Vagina (tissue), 2 donors: ENCODE measurements at regions not wholly inside any gene's neighbourhood (a gene's known extent, or its start where the extent isn't known, plus 50 kb on each side); places are given as distances from the start of the nearest gene placed in this dataset.
A peak's percentile ranks its signal among the peaks of the same experiment; 100 is the strongest.
"Not testable (repeated sequence)": the region's sequence is repeated elsewhere in the genome, so short reads cannot be mapped to it uniquely, and the experiment has no call there.

Experiments used
- DNase-seq, 2 donors: peaks; one replicate each; pipeline ENCODE4 v3.0.0-alpha.2; 2017; ENCODE audit errors: extremely low spot score in 2 of 2
- H3K27ac ChIP-seq: fragments of 200-600 bp; sonication (generic); one replicate; pipeline ENCODE4 v1.5.1; 2019
- H3K27me3 ChIP-seq: fragments of 200-600 bp; sonication (generic); one replicate; pipeline ENCODE4 v1.5.1; 2019
- H3K36me3 ChIP-seq, 2 donors: fragments of 200-600 bp; sonication (generic); one replicate each; pipeline ENCODE4 v1.5.1; 2017 to 2019
- H3K4me1 ChIP-seq: fragments of 200-600 bp; sonication (generic); one replicate; pipeline ENCODE4 v1.5.1; 2019
- H3K4me3 ChIP-seq, 2 donors: fragments of 200-600 bp; sonication (generic); 1 replicate in 1 of 2; 2 replicates in 1 of 2; pipeline ENCODE4 v1.5.1; 2016 to 2019
- H3K9me3 ChIP-seq: fragments of 200-600 bp; sonication (generic); one replicate; pipeline ENCODE4 v1.5.1; 2019
- intact Hi-C: fragments of 100-400 bp; cut with DNase I; formaldehyde crosslinking; loops from one replicate; pipeline ENCODE4 v1.15.1; 2023

GRCh38 chr11:3537254-3537653 lies 104.5 kb downstream of the ART5 start:
- intact Hi-C loops, result not testable (repeated sequence)

GRCh38 chr11:3532958-3533357 lies 108.8 kb downstream of the ART5 start:
- H3K36me3 ChIP-seq, H3K4me3 ChIP-seq, H3K4me1 ChIP-seq, H3K27me3 ChIP-seq, H3K27ac ChIP-seq, intact Hi-C loops, H3K9me3 ChIP-seq, DNase-seq: not testable (repeated sequence)

More at GRCh38 chr11:3537254-3537653, 104.5 kb downstream of the ART5 start:
- not testable (repeated sequence) for H3K4me1 ChIP-seq, H3K36me3 ChIP-seq, H3K27me3 ChIP-seq, H3K4me3 ChIP-seq, H3K27ac ChIP-seq, H3K9me3 ChIP-seq, DNase-seq

GRCh38 chr11:3531280-3531679 lies 110.5 kb downstream of the ART5 start:
- H3K4me1 ChIP-seq, H3K9me3 ChIP-seq, H3K27me3 ChIP-seq, H3K27ac ChIP-seq, H3K36me3 ChIP-seq, H3K4me3 ChIP-seq, intact Hi-C loops, DNase-seq: not testable (repeated sequence)

GRCh38 chr11:3523567-3523966 lies 118.2 kb downstream of the ART5 start:
- DNase-seq, H3K36me3 ChIP-seq, H3K27me3 ChIP-seq, H3K4me1 ChIP-seq, H3K27ac ChIP-seq, H3K9me3 ChIP-seq, intact Hi-C loops, H3K4me3 ChIP-seq: not testable (repeated sequence)

GRCh38 chr11:3520905-3521304 lies 120.9 kb downstream of the ART5 start:
- not testable (repeated sequence) for H3K27me3 ChIP-seq, H3K4me3 ChIP-seq

GRCh38 chr11:3519841-3520240 lies 122.0 kb downstream of the ART5 start:
- intact Hi-C loops, DNase-seq, H3K27ac ChIP-seq, H3K36me3 ChIP-seq, H3K9me3 ChIP-seq, H3K4me1 ChIP-seq, H3K27me3 ChIP-seq, H3K4me3 ChIP-seq: not testable (repeated sequence)

More at GRCh38 chr11:3520905-3521304, 120.9 kb downstream of the ART5 start:
- H3K4me1 ChIP-seq, H3K9me3 ChIP-seq, intact Hi-C loops, H3K36me3 ChIP-seq, DNase-seq, H3K27ac ChIP-seq: not testable (repeated sequence)

- H3K27me3 ChIP-seq, result not testable (repeated sequence)
These were observed 124.7 kb downstream of the ART5 start for GRCh38 chr11:3516934-3517567.

GRCh38 chr11:3516345-3516933 lies 125.4 kb downstream of the ART5 start:
- H3K4me3 ChIP-seq, H3K4me1 ChIP-seq, H3K27me3 ChIP-seq, DNase-seq, H3K36me3 ChIP-seq, intact Hi-C loops, H3K9me3 ChIP-seq, H3K27ac ChIP-seq: not testable (repeated sequence)

More at GRCh38 chr11:3516934-3517567, 124.7 kb downstream of the ART5 start:
- H3K9me3 ChIP-seq, DNase-seq, H3K4me1 ChIP-seq, H3K27ac ChIP-seq, H3K4me3 ChIP-seq, intact Hi-C loops, H3K36me3 ChIP-seq: not testable (repeated sequence)

GRCh38 chr11:3514635-3515424 lies 127.0 kb downstream of the ART5 start:
- H3K27me3 ChIP-seq, H3K36me3 ChIP-seq, H3K4me3 ChIP-seq, intact Hi-C loops, H3K4me1 ChIP-seq, DNase-seq, H3K27ac ChIP-seq, H3K9me3 ChIP-seq: not testable (repeated sequence)

GRCh38 chr11:3513311-3513710 lies 128.5 kb downstream of the ART5 start:
- H3K36me3 ChIP-seq, H3K27me3 ChIP-seq, H3K4me1 ChIP-seq, DNase-seq, H3K9me3 ChIP-seq, intact Hi-C loops, H3K4me3 ChIP-seq: not testable (repeated sequence)
- peak overlapping the region; percentile 48 for H3K27ac ChIP-seq

GRCh38 chr11:3512751-3513150 lies 129.0 kb downstream of the ART5 start:
- H3K4me1 ChIP-seq, H3K9me3 ChIP-seq, intact Hi-C loops, H3K36me3 ChIP-seq, H3K27me3 ChIP-seq, H3K4me3 ChIP-seq, DNase-seq: not testable (repeated sequence)
- peak overlapping the region; percentile 48 for H3K27ac ChIP-seq

- peak overlapping the region; percentile 48 for H3K27ac ChIP-seq
These were observed 129.6 kb downstream of the ART5 start for GRCh38 chr11:3512133-3512703.

GRCh38 chr11:3511416-3512132 lies 130.2 kb downstream of the ART5 start:
- DNase-seq, H3K27ac ChIP-seq, H3K9me3 ChIP-seq, H3K36me3 ChIP-seq, H3K27me3 ChIP-seq, intact Hi-C loops, H3K4me1 ChIP-seq: not testable (repeated sequence)
- peak overlapping the region in 1 of 2 donors; percentile 6 for H3K4me3 ChIP-seq

More at GRCh38 chr11:3512133-3512703, 129.6 kb downstream of the ART5 start:
- DNase-seq, intact Hi-C loops, H3K9me3 ChIP-seq, H3K36me3 ChIP-seq, H3K27me3 ChIP-seq, H3K4me1 ChIP-seq: not testable (repeated sequence)
- peak overlapping the region in 1 of 2 donors; percentile 6 for H3K4me3 ChIP-seq
